Endodermal cell (in vitro differentiated cells): ENCODE measurements at regions not wholly inside any gene's neighbourhood (a gene's known extent, or its start where the extent isn't known, plus 50 kb on each side); places are given as distances from the start of the nearest gene placed in this dataset.

Source experiments
- DNase-seq: peaks from one replicate; pipeline ENCODE4 v3.0.0-alpha.2; 2017
- H3K27ac ChIP-seq: 2 replicates; pipeline ENCODE4 v1.5.1; 2013; ENCODE audit warnings: mild to moderate bottlenecking, low read depth, low read length, moderate library complexity
- H3K27me3 ChIP-seq: 2 replicates; pipeline ENCODE4 v1.6.1; 2013; ENCODE audit warnings: mild to moderate bottlenecking, low read length, moderate library complexity; ENCODE audit not compliant: insufficient read depth, control insufficient read depth, poor library complexity, severe bottlenecking
- H3K36me3 ChIP-seq: 2 replicates; pipeline ENCODE4 v1.7.0; 2013; ENCODE audit warnings: mild to moderate bottlenecking, low read length, moderate library complexity; ENCODE audit not compliant: control insufficient read depth, insufficient read depth
- H3K4me1 ChIP-seq: one replicate; pipeline ENCODE4 v1.7.0; 2013; ENCODE audit warnings: low read length; ENCODE audit not compliant: control insufficient read depth, insufficient read depth
- H3K4me3 ChIP-seq: 2 replicates; pipeline ENCODE4 v1.5.1; 2013; ENCODE audit warnings: mild to moderate bottlenecking, low read length, moderate library complexity
- H3K9ac ChIP-seq: 2 replicates; pipeline ENCODE4 v1.6.1; 2013; ENCODE audit warnings: mild to moderate bottlenecking, low read length, moderate library complexity; ENCODE audit not compliant: poor library complexity, severe bottlenecking; ENCODE audit errors: extremely low read depth
- H3K9me3 ChIP-seq: 2 replicates; pipeline ENCODE4 v1.6.1; 2013; ENCODE audit warnings: mild to moderate bottlenecking, low read length, moderate library complexity; ENCODE audit not compliant: control insufficient read depth
- H3K27ac Mint-ChIP-seq: 2 replicates; pipeline ENCODE4 v1.8.0; 2020; ENCODE audit warnings: mixed read lengths
- H3K27me3 Mint-ChIP-seq: 2 replicates; pipeline ENCODE4 v1.8.0; 2021; ENCODE audit warnings: mild to moderate bottlenecking, mixed read lengths; ENCODE audit not compliant: insufficient read depth
- H3K36me3 Mint-ChIP-seq: 2 replicates; pipeline ENCODE4 v1.8.0; 2020; ENCODE audit warnings: low read depth, mixed read lengths
- H3K4me1 Mint-ChIP-seq: 2 replicates; pipeline ENCODE4 v1.8.0; 2020; ENCODE audit warnings: mixed read lengths
- H3K4me3 Mint-ChIP-seq: 2 replicates; pipeline ENCODE4 v1.8.0; 2020; ENCODE audit warnings: mild to moderate bottlenecking, moderate library complexity, mixed read lengths
- H3K9me3 Mint-ChIP-seq: 2 replicates; pipeline ENCODE4 v1.8.0; 2020; ENCODE audit warnings: mild to moderate bottlenecking, mixed read lengths
- WGBS, 2 experiments: methylation state at CpG; one replicate each; pipeline versions ENCODE4 v1.1.5 to v1.1.7; 2013; ENCODE audit warnings: missing lambda C conversion rate in 2 of 2, mixed read lengths in 1 of 2; ENCODE audit not compliant: insufficient coverage in 1 of 2, insufficient read length in 1 of 2; 5-methylcytosine and 5-hydroxymethylcytosine counted together
- TF ChIP-seq, protein P1 (sequence below): fragments of 200-600 bp; sonication (generic); conservative IDR thresholded peaks from 2 replicates; pipeline ENCODE4 v1.5.0; 2021; ENCODE audit warnings: antibody characterized with exemption, mild to moderate bottlenecking

DNA sequence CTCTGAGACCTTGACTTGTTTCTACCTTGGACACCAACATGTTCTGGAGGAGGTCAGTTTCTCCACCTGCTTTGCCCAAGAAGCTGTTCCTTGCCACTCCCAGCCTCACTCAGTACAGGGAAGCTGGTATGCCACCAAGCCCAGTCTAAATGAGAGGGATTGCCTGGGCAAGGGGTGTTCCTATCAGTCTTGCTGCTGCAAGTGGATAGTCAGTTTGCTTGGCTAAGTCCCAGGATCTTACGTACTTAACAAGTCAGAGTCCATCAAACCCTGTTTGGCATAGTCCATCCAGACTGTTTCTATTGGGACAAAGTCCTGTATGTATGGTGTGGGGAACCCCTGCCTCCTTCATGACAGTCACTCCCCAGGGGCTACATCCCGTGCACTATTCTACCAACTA, 66.6 kb downstream of the RPL27A start:
- Histone ChIP-seq H3K36me3 (peaks cover 69% of the 10 kb centered on the region), H3K4me1 (peaks cover 25% of the 10 kb centered on the region), H3K9ac (no peak overlapping the region), H3K27ac (no peak overlapping the region), H3K9me3 (peaks cover 13% of the 10 kb centered on the region), H3K4me3 (no peak overlapping the region), H3K27me3 (no peaks in the 10 kb centered on the region)
- H3K27ac Mint-ChIP-seq = no peak overlapping the region
- H3K27me3 Mint-ChIP-seq = no peaks in the 10 kb centered on the region
- TF ChIP-seq, protein P1, sequence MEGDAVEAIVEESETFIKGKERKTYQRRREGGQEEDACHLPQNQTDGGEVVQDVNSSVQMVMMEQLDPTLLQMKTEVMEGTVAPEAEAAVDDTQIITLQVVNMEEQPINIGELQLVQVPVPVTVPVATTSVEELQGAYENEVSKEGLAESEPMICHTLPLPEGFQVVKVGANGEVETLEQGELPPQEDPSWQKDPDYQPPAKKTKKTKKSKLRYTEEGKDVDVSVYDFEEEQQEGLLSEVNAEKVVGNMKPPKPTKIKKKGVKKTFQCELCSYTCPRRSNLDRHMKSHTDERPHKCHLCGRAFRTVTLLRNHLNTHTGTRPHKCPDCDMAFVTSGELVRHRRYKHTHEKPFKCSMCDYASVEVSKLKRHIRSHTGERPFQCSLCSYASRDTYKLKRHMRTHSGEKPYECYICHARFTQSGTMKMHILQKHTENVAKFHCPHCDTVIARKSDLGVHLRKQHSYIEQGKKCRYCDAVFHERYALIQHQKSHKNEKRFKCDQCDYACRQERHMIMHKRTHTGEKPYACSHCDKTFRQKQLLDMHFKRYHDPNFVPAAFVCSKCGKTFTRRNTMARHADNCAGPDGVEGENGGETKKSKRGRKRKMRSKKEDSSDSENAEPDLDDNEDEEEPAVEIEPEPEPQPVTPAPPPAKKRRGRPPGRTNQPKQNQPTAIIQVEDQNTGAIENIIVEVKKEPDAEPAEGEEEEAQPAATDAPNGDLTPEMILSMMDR = no peak
- WGBS, 2 experiments = 83 to 100% methylated on average over 2 of the region's 2 CpGs
- H3K9me3 Mint-ChIP-seq = peaks cover 7% of the 10 kb centered on the region
- no peak overlapping the region for H3K4me3 Mint-ChIP-seq
- H3K36me3 Mint-ChIP-seq = peaks cover 25% of the 10 kb centered on the region
- DNase-seq = no peak
- H3K4me1 Mint-ChIP-seq = peaks cover 33% of the 10 kb centered on the region

DNA sequence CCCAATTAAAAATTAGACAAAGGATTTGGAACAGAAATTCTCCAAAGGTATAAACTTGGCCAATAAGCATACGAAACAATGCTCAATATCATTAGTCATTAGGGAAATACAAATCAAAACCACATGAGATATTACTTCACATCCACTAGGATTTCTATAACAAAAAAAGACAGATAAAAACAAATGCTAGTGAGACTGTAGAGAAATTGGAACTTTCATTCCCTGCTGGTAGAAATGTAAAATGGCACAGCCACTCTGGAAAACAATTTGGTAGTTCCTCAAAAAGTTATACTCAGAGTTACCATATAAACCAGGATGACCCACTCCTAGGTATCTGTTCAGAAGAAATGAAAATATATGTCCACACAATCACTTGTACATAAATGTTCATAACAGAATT, 71.6 kb downstream of the RPL27A start:
- H3K9ac ChIP-seq = no peak overlapping the region
- Mint-ChIP-seq H3K27me3 (no peaks in the 10 kb centered on the region), H3K36me3 (peaks cover 36% of the 10 kb centered on the region), H3K4me1 (peaks cover 6% of the 10 kb centered on the region), H3K4me3 (no peak overlapping the region), H3K9me3 (peaks cover 7% of the 10 kb centered on the region), H3K27ac (no peak overlapping the region)
- WGBS, 2 experiments = 100% methylated on average over 1 of the region's 1 CpG; no CpG with 5 or more reads in 1 of the 2 experiments
- H3K36me3 ChIP-seq = peaks cover 60% of the 10 kb centered on the region
- no peak overlapping the region for H3K4me3 ChIP-seq
- TF ChIP-seq, protein P1 = peak; percentile 56
- H3K4me1 ChIP-seq = peaks cover 7% of the 10 kb centered on the region
- H3K27ac ChIP-seq = no peak overlapping the region
- no peaks in the 10 kb centered on the region for H3K27me3 ChIP-seq
- peaks cover 13% of the 10 kb centered on the region for H3K9me3 ChIP-seq
- DNase-seq = no peak

DNA sequence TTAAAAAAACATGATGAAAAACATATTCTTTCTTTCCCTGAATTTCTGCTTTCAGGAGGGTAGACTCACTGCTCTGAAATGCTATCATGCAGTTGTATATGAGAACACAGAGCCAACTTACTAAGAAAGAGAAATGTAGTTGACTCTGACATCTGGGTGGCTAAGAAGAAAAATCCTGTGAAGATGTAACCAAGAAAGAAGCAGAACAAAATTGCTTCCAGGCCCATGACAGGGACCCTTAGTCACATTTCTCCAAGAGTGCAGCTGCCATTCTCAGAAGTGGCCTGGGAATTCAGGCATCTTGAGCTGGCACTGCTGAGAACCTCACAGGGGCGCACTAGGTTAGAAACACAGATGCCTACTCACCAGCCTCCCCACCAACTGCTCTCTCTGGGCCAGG, 73.6 kb downstream of the RPL27A start:
- no peak overlapping the region for H3K4me3 ChIP-seq
- H3K36me3 ChIP-seq = peaks cover 50% of the 10 kb centered on the region
- no peak for DNase-seq
- peaks cover 6% of the 10 kb centered on the region for H3K4me1 Mint-ChIP-seq
- H3K9me3 ChIP-seq = peaks cover 13% of the 10 kb centered on the region
- peaks cover 3% of the 10 kb centered on the region for H3K9me3 Mint-ChIP-seq
- peaks cover 12% of the 10 kb centered on the region for H3K4me1 ChIP-seq
- no peaks in the 10 kb centered on the region for H3K27me3 Mint-ChIP-seq
- no peak overlapping the region for H3K27ac Mint-ChIP-seq
- WGBS, 2 experiments = 91% methylated on average over 1 of the region's 1 CpG; no CpG with 5 or more reads in 1 of the 2 experiments
- peaks cover 25% of the 10 kb centered on the region for H3K36me3 Mint-ChIP-seq
- H3K9ac ChIP-seq = no peak overlapping the region
- TF ChIP-seq, protein P1 = no peak
- H3K4me3 Mint-ChIP-seq = no peak overlapping the region
- H3K27ac ChIP-seq = no peak overlapping the region
- no peaks in the 10 kb centered on the region for H3K27me3 ChIP-seq
